GM20000 (cell line): ENCODE measurements at regions not wholly inside any gene's neighbourhood (a gene's known extent, or its start where the extent isn't known, plus 50 kb on each side); places are given as distances from the start of the nearest gene placed in this dataset.

Experiments
- DNase-seq: peaks from one replicate; pipeline ENCODE4 v3.0.0; 2012; ENCODE audit warnings: low spot score
- CTCF ChIP-seq: IDR thresholded peaks from 2 replicates; pipeline ENCODE4 v1.5.1; 2012; ENCODE audit warnings: mild to moderate bottlenecking, control low read depth; ENCODE audit errors: extremely low read depth, missing control alignments

DNA sequence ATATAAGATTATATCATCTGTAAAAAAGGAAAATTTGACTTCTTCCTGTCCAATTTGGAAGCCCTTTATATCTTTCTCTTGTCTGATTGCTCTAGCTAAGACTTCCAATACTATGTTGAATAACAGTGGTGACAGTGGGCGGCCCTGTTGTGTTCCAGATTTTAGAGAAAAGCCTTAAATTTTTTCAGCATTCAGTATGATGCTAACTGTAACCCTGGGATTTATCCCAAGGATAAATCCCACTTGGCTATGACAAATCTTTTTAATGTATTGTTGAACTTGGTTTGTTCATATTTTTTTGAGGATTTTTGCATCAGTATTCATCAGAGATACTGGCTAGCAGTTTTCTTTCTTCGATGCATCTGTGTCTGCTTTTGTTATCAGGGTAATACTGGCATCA, 217.2 kb upstream of the ARSJ start:
- no peak for TF ChIP-seq CTCF
- no peak for DNase-seq

- DNase-seq, result no peak
- TF ChIP-seq CTCF, result no peak
Measured at GRCh38 chr4:114200026-114200425, 220.6 kb upstream of the ARSJ start.

DNA sequence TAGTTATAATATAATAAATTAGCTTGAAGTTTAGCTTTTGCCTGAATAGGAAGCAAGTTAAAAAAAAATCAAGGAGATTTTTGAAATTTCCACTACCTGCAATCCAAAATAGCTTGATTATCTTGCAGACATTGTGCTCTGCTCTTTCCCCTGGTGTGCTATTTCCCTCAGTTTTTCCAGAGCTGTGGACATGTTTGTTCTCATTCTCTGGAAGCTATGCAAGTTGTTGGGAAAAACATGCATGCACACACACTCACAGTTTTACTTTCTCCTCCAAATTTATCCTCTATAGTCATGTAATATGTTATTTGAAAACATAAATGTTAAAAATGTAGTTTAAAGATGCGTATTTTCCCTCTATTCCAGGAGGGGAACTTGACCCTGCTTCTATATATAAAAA, 225.8 kb upstream of the ARSJ start:
- no peak for TF ChIP-seq CTCF
- DNase-seq, result no peak

- DNase-seq, result no peak
- TF ChIP-seq CTCF, result no peak
Measured at GRCh38 chr4:114208574-114209151, 229.2 kb upstream of the ARSJ start.

- DNase-seq, result no peak
- no peak for TF ChIP-seq CTCF
Measured at GRCh38 chr4:114209584-114209983, 230.1 kb upstream of the ARSJ start.

- DNase-seq, result no peak
- no peak for TF ChIP-seq CTCF
Measured at GRCh38 chr4:114211556-114211955, 232.1 kb upstream of the ARSJ start.

DNA sequence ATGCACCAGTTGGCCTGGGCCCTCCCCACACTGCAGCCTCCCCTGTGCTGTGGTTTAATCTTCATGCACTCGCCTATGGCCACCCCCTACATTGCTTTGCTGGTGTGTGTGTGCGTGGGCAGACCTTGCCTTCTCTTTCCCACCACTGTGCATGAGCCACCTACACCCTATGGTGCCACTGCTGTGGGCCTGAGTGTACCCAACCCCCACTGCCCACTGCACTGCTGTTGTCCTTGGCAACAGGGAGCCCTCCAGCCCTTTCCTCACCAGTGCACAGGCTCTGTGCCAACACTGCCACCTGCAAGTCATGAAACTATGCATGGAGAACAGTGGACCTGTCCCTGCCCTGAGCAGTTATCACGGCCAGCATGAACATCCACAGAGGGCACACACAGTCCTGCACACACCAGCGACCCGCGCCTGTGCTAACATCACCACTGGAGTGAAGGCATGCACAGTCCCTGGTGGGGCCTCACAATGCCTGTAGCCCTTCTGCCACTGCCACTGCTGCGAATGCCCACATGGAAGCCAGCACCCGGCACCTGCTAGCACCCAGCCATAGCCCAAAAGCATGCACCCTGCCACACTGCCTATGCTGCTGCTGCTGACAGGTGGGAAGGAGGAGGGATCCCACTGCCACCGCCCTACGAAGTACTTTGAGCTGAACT, 237.8 kb upstream of the ARSJ start:
- TF ChIP-seq CTCF, result no peak
- DNase-seq, result no peak
